Nephron (organoid): ENCODE measurements at regions not wholly inside any gene's neighbourhood (a gene's known extent, or its start where the extent isn't known, plus 50 kb on each side); places are given as distances from the start of the nearest gene placed in this dataset.
"Not testable (repeated sequence)": the region's sequence is repeated elsewhere in the genome, so short reads cannot be mapped to it uniquely, and the experiment has no call there.

Source experiments
- H3K27ac Mint-ChIP-seq, 3 experiments: 2 replicates each; pipeline ENCODE4 v1.8.0; 2020; ENCODE audit warnings: mixed read lengths in 3 of 3, mild to moderate bottlenecking in 2 of 3, moderate library complexity in 1 of 3
- H3K27me3 Mint-ChIP-seq: 2 replicates; pipeline ENCODE4 v1.8.0; 2021; ENCODE audit warnings: low read depth, mild to moderate bottlenecking, moderate library complexity, mixed read lengths
- H3K36me3 Mint-ChIP-seq: 2 replicates; pipeline ENCODE4 v1.8.0; 2020; ENCODE audit warnings: low read depth, mixed read lengths
- H3K4me1 Mint-ChIP-seq: 2 replicates; pipeline ENCODE4 v1.8.0; 2020; ENCODE audit warnings: mixed read lengths
- H3K4me3 Mint-ChIP-seq, 3 experiments: 2 replicates each; pipeline ENCODE4 v1.8.0; 2020; ENCODE audit warnings: mild to moderate bottlenecking in 3 of 3, mixed read lengths in 3 of 3, moderate library complexity in 2 of 3
- H3K9me3 Mint-ChIP-seq: 2 replicates; pipeline ENCODE4 v1.8.0; 2020; ENCODE audit warnings: mixed read lengths
- CTCF ChIP-seq, 3 experiments: fragments of 200-600 bp; sonication (generic); IDR thresholded peaks; one replicate each; pipeline ENCODE4 v1.5.0; 2021; ENCODE audit warnings: antibody characterized with exemption in 3 of 3; ENCODE audit not compliant: unreplicated experiment in 3 of 3

DNA sequence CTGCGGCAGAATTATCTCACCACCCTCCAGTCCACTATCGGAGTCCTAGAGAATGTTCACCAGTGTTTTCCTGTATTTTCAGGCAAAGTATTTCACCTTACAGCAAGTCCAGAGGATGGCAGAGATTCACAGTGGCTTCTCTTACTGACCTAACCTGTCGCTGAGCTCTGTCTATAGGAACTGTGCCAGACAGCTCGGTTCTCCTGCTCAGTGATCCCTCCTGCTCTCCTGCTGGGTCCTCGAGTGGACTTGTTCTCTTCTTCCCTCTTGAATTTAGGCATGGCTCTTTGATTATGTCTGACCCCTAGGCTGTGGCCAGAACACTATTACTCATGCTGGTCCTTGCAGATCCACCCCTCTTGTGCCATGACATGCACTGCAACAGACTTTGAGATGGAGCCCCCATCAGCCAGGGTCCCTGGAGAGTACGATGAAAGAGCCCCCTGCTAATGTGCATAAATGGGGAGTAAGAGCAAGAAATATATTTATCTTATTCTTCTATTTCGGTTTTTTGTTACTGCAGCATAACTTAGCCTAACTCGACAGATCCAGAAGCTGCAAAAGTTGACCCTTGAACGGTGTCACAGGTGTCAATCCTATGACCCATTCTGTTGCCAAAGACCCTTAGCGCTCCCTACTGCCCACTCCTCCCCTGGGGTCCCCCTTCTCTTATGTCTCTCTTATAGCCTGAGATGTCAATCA lies 439.4 kb downstream of the ZNF536 start:
- Mint-ChIP-seq H3K27me3 (peaks cover 14% of the 10 kb centered on the region), H3K4me3 (no peak overlapping the region), H3K36me3 (no peaks in the 10 kb centered on the region), H3K4me1 (no peaks in the 10 kb centered on the region), H3K27ac (no peak overlapping the region), H3K9me3 (peaks cover 7% of the 10 kb centered on the region)
- no peak for TF ChIP-seq CTCF (IDR thresholded peaks at IDR 0.05; ENCODE audit: unreplicated experiment in 3 of 3)

GRCh38 chr19:30810726-30811125 lies 438.5 kb downstream of the ZNF536 start:
- peaks cover 10% of the 10 kb centered on the region for H3K27me3 Mint-ChIP-seq
- H3K4me1 Mint-ChIP-seq, result no peaks in the 10 kb centered on the region
- no peak overlapping the region for H3K4me3 Mint-ChIP-seq
- peaks cover 7% of the 10 kb centered on the region for H3K9me3 Mint-ChIP-seq
- H3K27ac Mint-ChIP-seq, result no peak overlapping the region
- no peaks in the 10 kb centered on the region for H3K36me3 Mint-ChIP-seq
- no peak for TF ChIP-seq CTCF (IDR thresholded peaks at IDR 0.05; ENCODE audit: unreplicated experiment in 3 of 3)

GRCh38 chr19:30807278-30807677 lies 435.1 kb downstream of the ZNF536 start:
- no peak for TF ChIP-seq CTCF (IDR thresholded peaks at IDR 0.05; ENCODE audit: unreplicated experiment in 3 of 3)
- H3K4me3 Mint-ChIP-seq, result no peak overlapping the region
- H3K27me3 Mint-ChIP-seq, result peaks cover 14% of the 10 kb centered on the region
- no peaks in the 10 kb centered on the region for H3K36me3 Mint-ChIP-seq
- H3K9me3 Mint-ChIP-seq, result peaks cover 4% of the 10 kb centered on the region
- peaks cover 19% of the 10 kb centered on the region for H3K4me1 Mint-ChIP-seq
- no peak overlapping the region for H3K27ac Mint-ChIP-seq

DNA sequence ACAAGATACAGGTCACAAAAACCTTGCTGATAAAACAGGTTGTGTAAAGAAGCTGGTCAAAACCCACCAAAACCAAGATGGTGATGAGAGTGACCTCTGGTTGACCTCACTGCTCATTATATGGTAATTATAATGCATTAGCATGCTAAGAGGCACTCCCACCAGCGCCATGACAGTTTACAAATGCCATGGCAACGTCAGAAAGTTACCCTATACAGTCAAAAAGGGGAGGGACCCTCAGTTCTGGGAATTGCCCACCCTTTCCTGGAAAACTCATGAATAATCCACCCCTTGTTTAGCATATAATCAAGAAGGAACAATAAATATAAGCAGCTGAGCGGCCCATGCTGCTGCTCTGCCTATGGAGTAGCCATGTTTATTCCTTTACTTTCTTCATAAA lies 434.1 kb downstream of the ZNF536 start:
- TF ChIP-seq CTCF (IDR thresholded peaks at IDR 0.05; ENCODE audit: unreplicated experiment in 3 of 3), result no peak
- peaks cover 19% of the 10 kb centered on the region for H3K4me1 Mint-ChIP-seq
- H3K27ac Mint-ChIP-seq, result no peak overlapping the region
- H3K9me3 Mint-ChIP-seq, result peaks cover 4% of the 10 kb centered on the region
- H3K36me3 Mint-ChIP-seq, result no peaks in the 10 kb centered on the region
- peaks cover 12% of the 10 kb centered on the region for H3K27me3 Mint-ChIP-seq
- H3K4me3 Mint-ChIP-seq, result no peak overlapping the region

- H3K27ac Mint-ChIP-seq, result peak overlapping the region in 2 of 3 experiments; percentile 42 to 49
- peaks cover 12% of the 10 kb centered on the region for H3K27me3 Mint-ChIP-seq
- peak overlapping the region in 2 of 3 experiments; percentile 17 to 66 for H3K4me3 Mint-ChIP-seq
- H3K36me3 Mint-ChIP-seq, result no peaks in the 10 kb centered on the region
- no peak for TF ChIP-seq CTCF (IDR thresholded peaks at IDR 0.05; ENCODE audit: unreplicated experiment in 3 of 3)
- H3K4me1 Mint-ChIP-seq, result peaks cover 19% of the 10 kb centered on the region
- H3K9me3 Mint-ChIP-seq, result peaks cover 4% of the 10 kb centered on the region
Observed at GRCh38 chr19:30804751-30805150, 432.6 kb downstream of the ZNF536 start.

DNA sequence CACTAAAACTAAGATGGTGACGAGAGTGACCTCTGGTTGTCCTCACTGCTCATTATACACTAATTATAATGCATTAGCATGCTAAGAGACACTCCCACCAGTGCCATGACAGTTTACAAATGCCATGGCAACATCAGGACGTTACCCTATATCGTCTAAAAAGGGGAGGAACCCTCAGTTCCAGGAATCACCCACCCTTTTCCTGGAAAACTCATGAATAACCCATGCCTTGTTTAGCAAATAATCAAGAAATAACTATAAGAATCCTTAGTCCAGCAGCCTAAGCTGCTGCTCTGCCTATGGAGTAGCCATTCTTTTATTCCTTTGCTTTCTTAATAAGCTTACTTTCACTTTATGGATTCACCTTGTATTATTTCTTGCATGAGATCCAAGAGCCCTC lies 432.1 kb downstream of the ZNF536 start:
- H3K27me3 Mint-ChIP-seq, result peaks cover 16% of the 10 kb centered on the region
- not testable (repeated sequence) for H3K36me3 Mint-ChIP-seq, H3K9me3 Mint-ChIP-seq
- H3K4me1 Mint-ChIP-seq, result peaks cover 19% of the 10 kb centered on the region
- H3K27ac Mint-ChIP-seq, result peak overlapping the region in 2 of 3 experiments; percentile 42 to 49
- H3K4me3 Mint-ChIP-seq, result peak overlapping the region in 2 of 3 experiments; percentile 17 to 66
